A673 (cell line): ENCODE measurements at regions not wholly inside any gene's neighbourhood (a gene's known extent, or its start where the extent isn't known, plus 50 kb on each side); places are given as distances from the start of the nearest gene placed in this dataset.

Experiments
- BruUV-seq: library from RNA; stranded (reverse); fragments of 400-500 nt; replicated peaks from 2 replicates; lab custom pipeline; 2021; lab: Mats Ljungman, UMichigan
- CTCF ChIA-PET: fragments of 300-600 bp; sonication (Branson Sonifier 250); formaldehyde crosslinking; loops from one replicate; lab custom pipeline; 2022; ENCODE audit warnings: antibody characterized with exemption; lab: Charles Lee
- POLR2A ChIA-PET: fragments of 300-600 bp; sonication (Branson Sonifier 250); formaldehyde crosslinking; loops from one replicate; lab custom pipeline; 2022; ENCODE audit warnings: antibody characterized with exemption; ENCODE audit not compliant: low non-redundant PET; lab: Charles Lee
- DNase-seq: peaks from one replicate; pipeline ENCODE4 v3.0.0-alpha.2; 2015; ENCODE audit warnings: low spot score
- H3K27ac ChIP-seq: fragments of 200-600 bp; sonication (generic); 2 replicates; pipeline ENCODE4 v1.5.1; 2016; ENCODE audit warnings: mixed run types, low read depth, mild to moderate bottlenecking, mixed read lengths, antibody characterized with exemption, low read length; ENCODE audit not compliant: poor library complexity, severe bottlenecking
- H3K27me3 ChIP-seq: fragments of 200-600 bp; sonication (generic); replicated peaks from 2 replicates; pipeline ENCODE4 v1.6.1; 2017; ENCODE audit warnings: mixed run types, low read depth, mild to moderate bottlenecking, mixed read lengths, antibody characterized with exemption, low read length; ENCODE audit not compliant: insufficient read depth, poor library complexity
- H3K36me3 ChIP-seq: fragments of 200-600 bp; sonication (generic); 2 replicates; pipeline ENCODE4 v1.6.1; 2016; ENCODE audit warnings: mixed run types, mild to moderate bottlenecking, mixed read lengths, antibody characterized with exemption, low read length; ENCODE audit not compliant: insufficient read depth, poor library complexity, severe bottlenecking
- H3K4me1 ChIP-seq: fragments of 200-600 bp; sonication (generic); 2 replicates; pipeline ENCODE4 v1.6.1; 2017; ENCODE audit warnings: mixed run types, mild to moderate bottlenecking, mixed read lengths, antibody characterized with exemption, low read length; ENCODE audit not compliant: insufficient read depth, poor library complexity, severe bottlenecking
- H3K4me3 ChIP-seq: fragments of 200-600 bp; sonication (generic); 2 replicates; pipeline ENCODE4 v1.5.1; 2016; ENCODE audit warnings: low read depth, mixed run types, mild to moderate bottlenecking, mixed read lengths, low read length; ENCODE audit not compliant: poor library complexity, severe bottlenecking
- H3K9me3 ChIP-seq: fragments of 200-600 bp; sonication (generic); 2 replicates; pipeline ENCODE4 v1.6.1; 2016; ENCODE audit warnings: mixed run types, low read depth, mild to moderate bottlenecking, mixed read lengths, antibody characterized with exemption, low read length; ENCODE audit not compliant: poor library complexity, severe bottlenecking
- EZH2 ChIP-seq: fragments of 200-600 bp; sonication (generic); IDR thresholded peaks from 2 replicates; pipeline ENCODE4 v1.6.1; 2017; ENCODE audit warnings: borderline replicate concordance, low read depth, mild to moderate bottlenecking, mixed read lengths, antibody characterized with exemption, low read length; ENCODE audit not compliant: poor library complexity, severe bottlenecking
- intact Hi-C: fragments of 100-400 bp; cut with micrococcal nuclease; formaldehyde crosslinking; loops from one replicate; pipeline ENCODE4 v1.10.0; 2022; ENCODE audit not compliant: unreplicated experiment
- TF ChIP-seq, protein P1 (sequence below): fragments of 300-800, 200-600 bp; sonication (generic); conservative IDR thresholded peaks from 2 replicates; pipeline ENCODE4 v1.5.1; 2017; ENCODE audit warnings: low read depth, mild to moderate bottlenecking, antibody characterized with exemption, low read length, moderate library complexity, mixed read lengths

DNA sequence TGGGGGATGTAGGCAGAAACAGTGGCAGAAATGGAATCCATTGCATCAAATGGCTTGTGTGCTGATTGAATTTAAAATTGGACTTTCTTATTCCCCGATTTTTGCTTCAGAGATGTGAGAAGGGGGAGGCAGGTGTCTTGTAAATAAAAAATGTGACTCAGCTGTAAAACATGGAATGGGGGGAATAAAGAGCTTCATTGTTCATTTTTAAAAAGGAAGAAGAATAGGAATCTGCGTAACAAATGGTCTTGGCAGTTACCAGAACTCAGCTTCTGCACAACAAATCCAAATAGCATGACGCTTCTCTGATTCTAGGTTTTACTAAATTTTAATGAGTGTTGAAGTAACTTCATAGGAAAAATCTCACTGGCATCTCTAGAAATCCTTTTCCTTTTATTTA is 323.9 kb upstream of the GBE1 start:
- Histone ChIP-seq H3K27ac (no peak overlapping the region), H3K4me3 (no peak overlapping the region), H3K36me3 (no peaks in the 10 kb centered on the region), H3K9me3 (no peaks in the 10 kb centered on the region), H3K27me3 (no peaks in the 10 kb centered on the region), H3K4me1 (peaks cover 3% of the 10 kb centered on the region)
- no TSS peak for BruUV-seq
- POLR2A ChIA-PET = no interaction called here
- TF ChIP-seq EZH2 = no peak
- TF ChIP-seq, protein P1, sequence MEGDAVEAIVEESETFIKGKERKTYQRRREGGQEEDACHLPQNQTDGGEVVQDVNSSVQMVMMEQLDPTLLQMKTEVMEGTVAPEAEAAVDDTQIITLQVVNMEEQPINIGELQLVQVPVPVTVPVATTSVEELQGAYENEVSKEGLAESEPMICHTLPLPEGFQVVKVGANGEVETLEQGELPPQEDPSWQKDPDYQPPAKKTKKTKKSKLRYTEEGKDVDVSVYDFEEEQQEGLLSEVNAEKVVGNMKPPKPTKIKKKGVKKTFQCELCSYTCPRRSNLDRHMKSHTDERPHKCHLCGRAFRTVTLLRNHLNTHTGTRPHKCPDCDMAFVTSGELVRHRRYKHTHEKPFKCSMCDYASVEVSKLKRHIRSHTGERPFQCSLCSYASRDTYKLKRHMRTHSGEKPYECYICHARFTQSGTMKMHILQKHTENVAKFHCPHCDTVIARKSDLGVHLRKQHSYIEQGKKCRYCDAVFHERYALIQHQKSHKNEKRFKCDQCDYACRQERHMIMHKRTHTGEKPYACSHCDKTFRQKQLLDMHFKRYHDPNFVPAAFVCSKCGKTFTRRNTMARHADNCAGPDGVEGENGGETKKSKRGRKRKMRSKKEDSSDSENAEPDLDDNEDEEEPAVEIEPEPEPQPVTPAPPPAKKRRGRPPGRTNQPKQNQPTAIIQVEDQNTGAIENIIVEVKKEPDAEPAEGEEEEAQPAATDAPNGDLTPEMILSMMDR = no peak
- CTCF ChIA-PET = no interaction called here
- intact Hi-C loops = no loop called here
- DNase-seq = no peak

DNA sequence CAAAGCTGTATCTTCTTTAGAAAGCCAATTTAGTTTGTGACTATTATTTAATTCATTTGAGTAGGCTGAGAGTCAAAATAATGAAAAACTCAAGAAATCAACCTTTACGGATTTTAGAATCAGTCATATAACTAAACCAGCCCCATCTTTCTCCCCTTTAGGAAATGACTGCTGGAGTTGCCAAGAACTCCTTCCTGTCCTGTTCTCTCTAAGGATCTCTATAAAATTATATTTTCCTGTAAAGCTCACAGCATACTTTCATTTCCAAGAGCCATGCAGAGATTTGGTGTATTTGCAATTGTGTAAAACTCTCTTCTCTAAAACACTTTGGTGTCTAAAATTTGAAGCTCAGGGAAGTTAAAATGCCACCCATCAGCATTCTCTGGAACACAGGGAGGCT is 323.4 kb upstream of the GBE1 start:
- Histone ChIP-seq H3K36me3 (no peaks in the 10 kb centered on the region), H3K27ac (no peak overlapping the region), H3K9me3 (no peaks in the 10 kb centered on the region), H3K4me3 (no peak overlapping the region), H3K4me1 (peaks cover 3% of the 10 kb centered on the region), H3K27me3 (no peaks in the 10 kb centered on the region)
- CTCF ChIA-PET = no interaction called here
- POLR2A ChIA-PET = no interaction called here
- no peak for DNase-seq
- intact Hi-C loops = no loop called here
- BruUV-seq = no TSS peak
- TF ChIP-seq, protein P1 = no peak
- TF ChIP-seq EZH2 = no peak

DNA sequence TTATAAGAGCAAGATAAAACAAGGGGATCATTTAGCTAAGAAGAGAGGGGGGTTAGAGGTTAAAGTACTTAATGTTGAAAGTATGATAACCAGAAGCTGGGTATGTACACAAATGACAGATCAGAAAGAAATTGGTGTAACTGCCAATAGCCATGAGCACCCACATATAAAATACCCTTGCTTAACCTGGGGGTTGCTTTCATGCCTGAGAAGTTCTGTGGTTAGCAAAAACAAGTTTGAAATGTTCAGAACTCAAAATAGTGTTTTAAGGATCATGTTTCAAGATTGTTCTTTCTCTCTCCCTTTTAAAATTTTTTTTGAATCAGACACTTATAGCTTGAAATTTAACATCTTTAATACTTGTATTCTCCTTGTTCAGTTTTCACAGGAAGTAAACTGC is 321.4 kb upstream of the GBE1 start:
- intact Hi-C loops = no loop called here
- no peak for DNase-seq
- Histone ChIP-seq H3K36me3 (no peaks in the 10 kb centered on the region), H3K27ac (no peak overlapping the region), H3K4me3 (no peak overlapping the region), H3K27me3 (no peaks in the 10 kb centered on the region), H3K9me3 (no peaks in the 10 kb centered on the region), H3K4me1 (peaks cover 3% of the 10 kb centered on the region)
- TF ChIP-seq, protein P1 = no peak
- no peak for TF ChIP-seq EZH2
- CTCF ChIA-PET = no interaction called here
- POLR2A ChIA-PET = no interaction called here
- no TSS peak for BruUV-seq
